MM.1S (cell line): ENCODE measurements at regions not wholly inside any gene's neighbourhood (a gene's known extent, or its start where the extent isn't known, plus 50 kb on each side); places are given as distances from the start of the nearest gene placed in this dataset.

Experiments
- DNase-seq: peaks from one replicate; pipeline ENCODE4 v3.0.0-alpha.2; 2015
- H2AFZ ChIP-seq: fragments of 300-600 bp; sonication (generic); 2 replicates; pipeline ENCODE4 v1.6.0; 2016; ENCODE audit warnings: antibody characterized with exemption, low read length
- H3F3A ChIP-seq: fragments of 300-600 bp; sonication (generic); 2 replicates; pipeline ENCODE4 v1.6.1; 2016; ENCODE audit warnings: mild to moderate bottlenecking, antibody characterized with exemption, low read length, moderate library complexity, mixed read lengths; ENCODE audit not compliant: insufficient read depth
- H3K27ac ChIP-seq: fragments of 300-600 bp; sonication (generic); 2 replicates; pipeline ENCODE4 v1.5.1; 2016; ENCODE audit warnings: mild to moderate bottlenecking, low read length
- H3K27me3 ChIP-seq: fragments of 300-600 bp; sonication (generic); replicated peaks from 2 replicates; pipeline ENCODE4 v1.6.0; 2016; ENCODE audit warnings: low read length; ENCODE audit not compliant: insufficient read depth
- H3K36me3 ChIP-seq: fragments of 300-600 bp; sonication (generic); replicated peaks from 2 replicates; pipeline ENCODE4 v1.6.1; 2016; ENCODE audit warnings: mild to moderate bottlenecking, low read length, mixed read lengths; ENCODE audit not compliant: insufficient read depth
- H3K4me1 ChIP-seq: fragments of 300-600 bp; sonication (generic); 2 replicates; pipeline ENCODE4 v1.6.1; 2016; ENCODE audit warnings: low read length, mixed read lengths
- H3K4me2 ChIP-seq: fragments of 300-600 bp; sonication (generic); 2 replicates; pipeline ENCODE4 v1.6.0; 2016; ENCODE audit warnings: low read depth, low read length
- H3K4me3 ChIP-seq: fragments of 300-600 bp; sonication (generic); 2 replicates; pipeline ENCODE4 v1.5.1; 2016; ENCODE audit warnings: low read length, mixed read lengths
- H3K79me2 ChIP-seq: fragments of 300-600 bp; sonication (generic); 2 replicates; pipeline ENCODE4 v1.6.1; 2016; ENCODE audit warnings: mixed run types, low read length, mixed read lengths
- H3K9ac ChIP-seq: fragments of 300-600 bp; sonication (generic); 2 replicates; pipeline ENCODE4 v1.6.1; 2016; ENCODE audit warnings: low read length, mixed read lengths
- H3K9me2 ChIP-seq: fragments of 300-600 bp; sonication (generic); replicated peaks from 2 replicates; pipeline ENCODE4 v1.6.1; 2016; ENCODE audit warnings: mild to moderate bottlenecking, low read length, mixed read lengths; ENCODE audit not compliant: insufficient read depth
- H3K9me3 ChIP-seq: fragments of 300-600 bp; sonication (generic); replicated peaks from 2 replicates; pipeline ENCODE4 v1.6.1; 2016; ENCODE audit warnings: mild to moderate bottlenecking, low read length, mixed read lengths; ENCODE audit not compliant: insufficient read depth
- H4K20me1 ChIP-seq: fragments of 300-600 bp; sonication (generic); 2 replicates; pipeline ENCODE4 v1.6.1; 2016; ENCODE audit warnings: mild to moderate bottlenecking, low read length, moderate library complexity, mixed read lengths; ENCODE audit not compliant: insufficient read depth
- CTCF ChIP-seq: fragments of 300-600 bp; sonication (generic); IDR thresholded peaks from 2 replicates; pipeline ENCODE4 v1.5.1; 2016; ENCODE audit warnings: antibody characterized with exemption, low read length, mixed read lengths
- EZH2 ChIP-seq: fragments of 300-600 bp; sonication (generic); optimal IDR thresholded peaks from 2 replicates; pipeline ENCODE3; 2017; ENCODE audit warnings: low read depth, mild to moderate bottlenecking, antibody characterized with exemption, low read length, mixed read lengths
- EZH2phosphoT487 ChIP-seq: fragments of 300-600 bp; sonication (generic); IDR thresholded peaks from 2 replicates; pipeline ENCODE4 v1.6.1; 2018; ENCODE audit warnings: antibody characterized with exemption, low read length

- no peaks in the 10 kb centered on the region for H3K9me2 ChIP-seq
- no peaks in the 10 kb centered on the region for H3K4me1 ChIP-seq
- no peaks in the 10 kb centered on the region for H3K79me2 ChIP-seq
- no peaks in the 10 kb centered on the region for H3K27me3 ChIP-seq
- TF ChIP-seq EZH2phosphoT487 = no peak
- TF ChIP-seq EZH2 = no peak
- TF ChIP-seq CTCF = no peak
- H3K9ac ChIP-seq = no peak overlapping the region
- no peak overlapping the region for H3K4me2 ChIP-seq
- H3K4me3 ChIP-seq = no peak overlapping the region
- no peak overlapping the region for H2AFZ ChIP-seq
- no peaks in the 10 kb centered on the region for H4K20me1 ChIP-seq
- H3K9me3 ChIP-seq = no peaks in the 10 kb centered on the region
- no peaks in the 10 kb centered on the region for H3F3A ChIP-seq
- H3K36me3 ChIP-seq = no peaks in the 10 kb centered on the region
- no peak for DNase-seq
- H3K27ac ChIP-seq = no peak overlapping the region
Observed at GRCh38 chr5:174529925-174530681, 194.3 kb upstream of the MSX2 start.

GRCh38 chr5:174531782-174532191 lies 192.6 kb upstream of the MSX2 start:
- H3K27ac ChIP-seq = no peak overlapping the region
- DNase-seq = no peak
- TF ChIP-seq CTCF = no peak

GRCh38 chr5:174532455-174533453 lies 191.6 kb upstream of the MSX2 start:
- Histone ChIP-seq H2AFZ (0 out of 2 replicates have a peak overlapping the region, but pooled peaks have one; percentile 22), H3K4me1 (no peaks in the 10 kb centered on the region), H3K9me2 (no peaks in the 10 kb centered on the region), H3K36me3 (no peaks in the 10 kb centered on the region), H3K79me2 (no peaks in the 10 kb centered on the region), H3K4me2 (no peak overlapping the region), H3K4me3 (no peak overlapping the region), H3K27ac (no peak overlapping the region), H3K27me3 (no peaks in the 10 kb centered on the region), H3K9me3 (no peaks in the 10 kb centered on the region), H4K20me1 (no peaks in the 10 kb centered on the region), H3K9ac (no peak overlapping the region), H3F3A (no peaks in the 10 kb centered on the region)
- DNase-seq = no peak
- no peak for TF ChIP-seq EZH2phosphoT487
- TF ChIP-seq EZH2 = no peak
- no peak for TF ChIP-seq CTCF

More at GRCh38 chr5:174531782-174532191, 192.6 kb upstream of the MSX2 start:
- no peak overlapping the region for H2AFZ ChIP-seq
- no peak overlapping the region for H3K4me3 ChIP-seq
- H3K4me2 ChIP-seq = no peak overlapping the region
- H3K9me2 ChIP-seq = no peaks in the 10 kb centered on the region
- no peaks in the 10 kb centered on the region for H3K9me3 ChIP-seq
- no peak overlapping the region for H3K9ac ChIP-seq
- H3K27me3 ChIP-seq = no peaks in the 10 kb centered on the region
- H3K4me1 ChIP-seq = no peaks in the 10 kb centered on the region
- no peaks in the 10 kb centered on the region for H3F3A ChIP-seq
- H4K20me1 ChIP-seq = no peaks in the 10 kb centered on the region
- H3K36me3 ChIP-seq = no peaks in the 10 kb centered on the region
- H3K79me2 ChIP-seq = no peaks in the 10 kb centered on the region
